Astrocyte (in vitro differentiated cells and primary cell): ENCODE measurements at regions not wholly inside any gene's neighbourhood (a gene's known extent, or its start where the extent isn't known, plus 50 kb on each side); places are given as distances from the start of the nearest gene placed in this dataset.

Experiments used
- EZH2 ChIP-seq: IDR thresholded peaks from 2 replicates; pipeline ENCODE4 v1.6.1; 2012; ENCODE audit warnings: mild to moderate bottlenecking, low read length, inconsistent platforms; ENCODE audit not compliant: insufficient read depth
- TF ChIP-seq, protein P1 (sequence below): IDR thresholded peaks from 2 replicates; pipeline ENCODE4 v1.5.1; 2011; ENCODE audit warnings: low read depth, mild to moderate bottlenecking, inconsistent platforms, low read length, moderate library complexity; ENCODE audit not compliant: insufficient read depth

DNA sequence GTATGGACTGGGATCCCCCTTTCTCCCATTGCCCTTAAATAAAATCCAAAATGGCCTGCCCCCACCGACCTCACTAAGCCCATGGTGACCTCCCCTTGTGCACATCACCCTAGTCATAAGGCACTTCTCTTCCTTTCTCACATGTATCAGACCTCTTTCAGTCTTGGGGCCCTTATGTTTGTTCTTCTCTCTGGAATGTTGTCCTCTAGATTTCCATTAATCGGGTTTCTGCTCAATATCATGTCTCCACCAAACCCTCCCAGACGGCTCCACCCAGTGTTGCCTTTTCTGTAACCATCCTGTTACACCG is 196.3 kb downstream of the ERCC6L2 start:
- TF ChIP-seq, protein P1, sequence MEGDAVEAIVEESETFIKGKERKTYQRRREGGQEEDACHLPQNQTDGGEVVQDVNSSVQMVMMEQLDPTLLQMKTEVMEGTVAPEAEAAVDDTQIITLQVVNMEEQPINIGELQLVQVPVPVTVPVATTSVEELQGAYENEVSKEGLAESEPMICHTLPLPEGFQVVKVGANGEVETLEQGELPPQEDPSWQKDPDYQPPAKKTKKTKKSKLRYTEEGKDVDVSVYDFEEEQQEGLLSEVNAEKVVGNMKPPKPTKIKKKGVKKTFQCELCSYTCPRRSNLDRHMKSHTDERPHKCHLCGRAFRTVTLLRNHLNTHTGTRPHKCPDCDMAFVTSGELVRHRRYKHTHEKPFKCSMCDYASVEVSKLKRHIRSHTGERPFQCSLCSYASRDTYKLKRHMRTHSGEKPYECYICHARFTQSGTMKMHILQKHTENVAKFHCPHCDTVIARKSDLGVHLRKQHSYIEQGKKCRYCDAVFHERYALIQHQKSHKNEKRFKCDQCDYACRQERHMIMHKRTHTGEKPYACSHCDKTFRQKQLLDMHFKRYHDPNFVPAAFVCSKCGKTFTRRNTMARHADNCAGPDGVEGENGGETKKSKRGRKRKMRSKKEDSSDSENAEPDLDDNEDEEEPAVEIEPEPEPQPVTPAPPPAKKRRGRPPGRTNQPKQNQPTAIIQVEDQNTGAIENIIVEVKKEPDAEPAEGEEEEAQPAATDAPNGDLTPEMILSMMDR, result no peak
- TF ChIP-seq EZH2, result no peak
